Activated T-cell treated with anti-CD3 and anti-CD28 coated beads, Interleukin-2, amount 50 U/mL, for 72 hours (primary cell): ENCODE measurements at regions not wholly inside any gene's neighbourhood (a gene's known extent, or its start where the extent isn't known, plus 50 kb on each side); places are given as distances from the start of the nearest gene placed in this dataset.

Source experiments
- ATAC-seq, 2 donors: fragments of 150-1000 bp; cut with Tn5 transposase; replicated peaks in 1 of 2; 2 replicates each; pipeline ENCODE4 v1.10.0; 2021; ENCODE audit warnings: moderate library complexity in 2 of 2, mild to moderate bottlenecking in 1 of 2
- DNase-seq, 2 donors: peaks; one replicate each; pipeline ENCODE4 v3.0.0; 2021 to 2022; ENCODE audit warnings: mixed read lengths in 1 of 2
- H3K27ac Mint-ChIP-seq: one replicate; pipeline ENCODE4 v1.8.0; 2022; ENCODE audit warnings: mild to moderate bottlenecking, moderate library complexity, mixed read lengths
- H3K27me3 Mint-ChIP-seq: one replicate; pipeline ENCODE4 v1.8.0; 2022; ENCODE audit warnings: low read depth, mixed read lengths
- H3K36me3 Mint-ChIP-seq, 2 donors: one replicate each; pipeline ENCODE4 v1.8.0; 2022; ENCODE audit warnings: mixed read lengths in 2 of 2, mild to moderate bottlenecking in 1 of 2; ENCODE audit not compliant: insufficient read depth in 2 of 2
- H3K4me1 Mint-ChIP-seq: one replicate; pipeline ENCODE4 v1.8.0; 2022; ENCODE audit warnings: low read depth, mixed read lengths
- H3K4me3 Mint-ChIP-seq, 2 donors: one replicate each; pipeline ENCODE4 v1.8.0; 2022; ENCODE audit warnings: mild to moderate bottlenecking in 2 of 2, mixed read lengths in 2 of 2, moderate library complexity in 2 of 2
- H3K9me3 Mint-ChIP-seq, 2 donors: one replicate each; pipeline ENCODE4 v1.8.0; 2022; ENCODE audit warnings: mixed read lengths in 2 of 2

GRCh38 chr3:191003742-191004141 lies 141.2 kb upstream of the GMNC start:
- Mint-ChIP-seq H3K9me3 (peaks cover 0 to 2% of the 10 kb centered on the region in 2 donors), H3K4me1 (no peaks in the 10 kb centered on the region), H3K27ac (no peak overlapping the region), H3K4me3 (no peak overlapping the region), H3K27me3 (no peaks in the 10 kb centered on the region), H3K36me3 (no peaks in the 10 kb centered on the region)
- no peak for ATAC-seq
- DNase-seq = no peak

- DNase-seq (no peak), ATAC-seq (no peak)
- H3K27ac Mint-ChIP-seq = no peak overlapping the region
- no peaks in the 10 kb centered on the region for H3K4me1 Mint-ChIP-seq
- peaks cover 0 to 1% of the 10 kb centered on the region in 2 donors for H3K36me3 Mint-ChIP-seq
- no peak overlapping the region for H3K4me3 Mint-ChIP-seq
- no peaks in the 10 kb centered on the region for H3K27me3 Mint-ChIP-seq
- H3K9me3 Mint-ChIP-seq = peaks cover 2% of the 10 kb centered on the region in 2 donors
Measured at GRCh38 chr3:190996181-190996775, 133.8 kb upstream of the GMNC start.

- peaks cover 0 to 1% of the 10 kb centered on the region in 2 donors for H3K36me3 Mint-ChIP-seq
Measured at GRCh38 chr3:190995156-190995555, 132.7 kb upstream of the GMNC start.

GRCh38 chr3:190990898-190991297 lies 128.4 kb upstream of the GMNC start:
- ATAC-seq = no peak
- DNase-seq = no peak
- Mint-ChIP-seq H3K9me3 (peaks cover 9 to 11% of the 10 kb centered on the region in 2 donors), H3K4me1 (no peaks in the 10 kb centered on the region), H3K36me3 (peaks cover 1 to 4% of the 10 kb centered on the region in 2 donors), H3K4me3 (no peak overlapping the region), H3K27me3 (no peaks in the 10 kb centered on the region), H3K27ac (no peak overlapping the region)

More at GRCh38 chr3:190995156-190995555, 132.7 kb upstream of the GMNC start:
- no peak overlapping the region for H3K27ac Mint-ChIP-seq
- H3K4me1 Mint-ChIP-seq = no peaks in the 10 kb centered on the region
- no peak for DNase-seq
- no peak overlapping the region for H3K4me3 Mint-ChIP-seq
- ATAC-seq = no peak
- peaks cover 2% of the 10 kb centered on the region in 2 donors for H3K9me3 Mint-ChIP-seq
- no peaks in the 10 kb centered on the region for H3K27me3 Mint-ChIP-seq

GRCh38 chr3:190989218-190989617 lies 126.7 kb upstream of the GMNC start:
- Mint-ChIP-seq H3K27me3 (no peaks in the 10 kb centered on the region), H3K9me3 (peaks cover 9% of the 10 kb centered on the region in 2 donors), H3K27ac (no peak overlapping the region), H3K4me3 (no peak overlapping the region), H3K4me1 (no peaks in the 10 kb centered on the region), H3K36me3 (peaks cover 1 to 2% of the 10 kb centered on the region in 2 donors)
- DNase-seq = no peak
- ATAC-seq = no peak

GRCh38 chr3:190988102-190988501 lies 125.6 kb upstream of the GMNC start:
- Mint-ChIP-seq H3K27me3 (no peaks in the 10 kb centered on the region), H3K27ac (no peak overlapping the region), H3K4me3 (no peak overlapping the region), H3K9me3 (peaks cover 9% of the 10 kb centered on the region in 2 donors), H3K36me3 (peaks cover 1 to 2% of the 10 kb centered on the region in 2 donors), H3K4me1 (no peaks in the 10 kb centered on the region)
- ATAC-seq (no peak), DNase-seq (no peak)

- H3K4me3 Mint-ChIP-seq = no peak overlapping the region
- H3K27me3 Mint-ChIP-seq = no peaks in the 10 kb centered on the region
- peaks cover 8% of the 10 kb centered on the region in 2 donors for H3K9me3 Mint-ChIP-seq
- ATAC-seq (no peak), DNase-seq (no peak)
- peaks cover 1 to 2% of the 10 kb centered on the region in 2 donors for H3K36me3 Mint-ChIP-seq
- H3K27ac Mint-ChIP-seq = no peak overlapping the region
- no peaks in the 10 kb centered on the region for H3K4me1 Mint-ChIP-seq
Measured at GRCh38 chr3:190984502-190985244, 122.2 kb upstream of the GMNC start.

- no peak overlapping the region for H3K4me3 Mint-ChIP-seq
- DNase-seq (no peak), ATAC-seq (no peak)
- H3K9me3 Mint-ChIP-seq = peaks cover 6% of the 10 kb centered on the region in 2 donors
- peaks cover 1 to 2% of the 10 kb centered on the region in 2 donors for H3K36me3 Mint-ChIP-seq
- H3K27me3 Mint-ChIP-seq = no peaks in the 10 kb centered on the region
- no peaks in the 10 kb centered on the region for H3K4me1 Mint-ChIP-seq
- no peak overlapping the region for H3K27ac Mint-ChIP-seq
Measured at GRCh38 chr3:190983875-190984274, 121.4 kb upstream of the GMNC start.

- Mint-ChIP-seq H3K27me3 (no peaks in the 10 kb centered on the region), H3K4me3 (no peak overlapping the region), H3K36me3 (no peaks in the 10 kb centered on the region), H3K9me3 (no peaks in the 10 kb centered on the region), H3K4me1 (no peaks in the 10 kb centered on the region), H3K27ac (no peak overlapping the region)
- ATAC-seq = no peak
- no peak for DNase-seq
Measured at GRCh38 chr3:190973771-190974170, 111.3 kb upstream of the GMNC start.

- Mint-ChIP-seq H3K27ac (no peak overlapping the region), H3K9me3 (no peaks in the 10 kb centered on the region), H3K4me3 (no peak overlapping the region), H3K27me3 (no peaks in the 10 kb centered on the region), H3K36me3 (no peaks in the 10 kb centered on the region), H3K4me1 (no peaks in the 10 kb centered on the region)
- ATAC-seq (no peak), DNase-seq (no peak)
Measured at GRCh38 chr3:190972840-190973270, 110.4 kb upstream of the GMNC start.

GRCh38 chr3:190972196-190972595 lies 109.7 kb upstream of the GMNC start:
- Mint-ChIP-seq H3K36me3 (no peaks in the 10 kb centered on the region), H3K9me3 (no peaks in the 10 kb centered on the region), H3K4me3 (no peak overlapping the region), H3K27me3 (no peaks in the 10 kb centered on the region), H3K4me1 (no peaks in the 10 kb centered on the region), H3K27ac (no peak overlapping the region)
- DNase-seq (no peak), ATAC-seq (no peak)

- Mint-ChIP-seq H3K4me1 (no peaks in the 10 kb centered on the region), H3K27ac (no peak overlapping the region), H3K36me3 (no peaks in the 10 kb centered on the region), H3K9me3 (peaks cover 0 to 1% of the 10 kb centered on the region in 2 donors), H3K4me3 (no peak overlapping the region), H3K27me3 (no peaks in the 10 kb centered on the region)
- DNase-seq = no peak
- peak in 1 of 2 donors; percentile 27 for ATAC-seq
Measured at GRCh38 chr3:190970560-190970959, 108.1 kb upstream of the GMNC start.

- Mint-ChIP-seq H3K27ac (no peak overlapping the region), H3K9me3 (peaks cover 0 to 1% of the 10 kb centered on the region in 2 donors), H3K4me3 (no peak overlapping the region), H3K27me3 (no peaks in the 10 kb centered on the region), H3K36me3 (no peaks in the 10 kb centered on the region), H3K4me1 (no peaks in the 10 kb centered on the region)
- no peak for ATAC-seq
- no peak for DNase-seq
Measured at GRCh38 chr3:190968616-190969015, 106.1 kb upstream of the GMNC start.
